NOMO-1 (cell line): ENCODE measurements at regions not wholly inside any gene's neighbourhood (a gene's known extent, or its start where the extent isn't known, plus 50 kb on each side); places are given as distances from the start of the nearest gene placed in this dataset.

ENCODE experiments used
- DNase-seq, 2 experiments: peaks; one replicate each; lab custom pipeline; 2025; ENCODE audit not compliant: unreplicated experiment in 2 of 2; lab: John Stamatoyannopoulos, UW

GRCh38 chr2:150601280-150602038 lies 114.0 kb upstream of the RND3 start:
- no peak for DNase-seq

GRCh38 chr2:150599889-150600288 lies 112.4 kb upstream of the RND3 start:
- DNase-seq, result no peak

GRCh38 chr2:150598383-150598782 lies 110.9 kb upstream of the RND3 start:
- DNase-seq, result no peak

- DNase-seq, result no peak
These were observed 108.5 kb upstream of the RND3 start for GRCh38 chr2:150595803-150596470.

- no peak for DNase-seq
These were observed 106.8 kb upstream of the RND3 start for GRCh38 chr2:150594299-150594698.

- no peak for DNase-seq
These were observed 104.2 kb upstream of the RND3 start for GRCh38 chr2:150591496-150592285.

- DNase-seq, result no peak
These were observed 102.2 kb upstream of the RND3 start for GRCh38 chr2:150589681-150590080.

GRCh38 chr2:150588506-150588870 lies 101.0 kb upstream of the RND3 start:
- DNase-seq, result no peak

GRCh38 chr2:150587547-150588505 lies 100.4 kb upstream of the RND3 start:
- no peak for DNase-seq

GRCh38 chr2:150586858-150587257 lies 99.4 kb upstream of the RND3 start:
- no peak for DNase-seq

- no peak for DNase-seq
These were observed 97.9 kb upstream of the RND3 start for GRCh38 chr2:150585221-150585971.

GRCh38 chr2:150584081-150584480 lies 96.6 kb upstream of the RND3 start:
- DNase-seq, result no peak

- DNase-seq, result no peak
These were observed 94.4 kb upstream of the RND3 start for GRCh38 chr2:150581717-150582472.

- DNase-seq, result no peak
These were observed 91.0 kb upstream of the RND3 start for GRCh38 chr2:150578481-150578880.

- DNase-seq, result no peak
These were observed 88.4 kb upstream of the RND3 start for GRCh38 chr2:150575861-150576260.

GRCh38 chr2:150572961-150573395 lies 85.5 kb upstream of the RND3 start:
- no peak for DNase-seq

GRCh38 chr2:150572194-150572766 lies 84.8 kb upstream of the RND3 start:
- DNase-seq, result no peak

- DNase-seq, result no peak
These were observed 83.7 kb upstream of the RND3 start for GRCh38 chr2:150571121-150571520.

GRCh38 chr2:150570712-150571111 lies 83.2 kb upstream of the RND3 start:
- DNase-seq, result no peak
